GM18868 (cell line): ENCODE measurements at regions not wholly inside any gene's neighbourhood (a gene's known extent, or its start where the extent isn't known, plus 50 kb on each side); places are given as distances from the start of the nearest gene placed in this dataset.

ENCODE experiments used
- ATAC-seq: cut with Tn5 transposase; IDR thresholded peaks from one replicate; pipeline ENCODE4 v1.9.1; 2021; ENCODE audit warnings: mild to moderate bottlenecking, moderate library complexity; ENCODE audit not compliant: unreplicated experiment

GRCh38 chr20:20993372-20993771 lies 112.8 kb downstream of the LINC00237 start:
- ATAC-seq, result no peak

GRCh38 chr20:20992686-20993360 lies 113.3 kb downstream of the LINC00237 start:
- ATAC-seq, result no peak

DNA sequence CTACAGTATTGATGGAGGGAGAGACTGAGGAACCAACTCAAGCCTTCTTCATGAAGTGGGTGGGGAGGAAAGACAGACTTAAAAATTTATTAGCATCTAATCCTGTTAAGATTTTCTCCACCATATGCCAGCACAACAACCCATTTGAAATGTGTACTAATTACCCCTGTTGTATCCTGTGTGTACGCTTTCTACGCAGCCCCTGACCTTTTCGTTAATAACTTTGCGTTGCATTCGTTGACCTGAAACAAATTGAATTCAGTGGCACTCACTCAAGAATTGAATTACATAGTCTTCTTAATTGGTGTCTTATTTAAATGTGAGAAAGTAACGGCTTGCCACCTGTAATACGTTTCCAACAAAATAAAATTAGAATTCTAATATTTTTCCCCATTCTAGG lies 113.9 kb downstream of the LINC00237 start:
- no peak for ATAC-seq

DNA sequence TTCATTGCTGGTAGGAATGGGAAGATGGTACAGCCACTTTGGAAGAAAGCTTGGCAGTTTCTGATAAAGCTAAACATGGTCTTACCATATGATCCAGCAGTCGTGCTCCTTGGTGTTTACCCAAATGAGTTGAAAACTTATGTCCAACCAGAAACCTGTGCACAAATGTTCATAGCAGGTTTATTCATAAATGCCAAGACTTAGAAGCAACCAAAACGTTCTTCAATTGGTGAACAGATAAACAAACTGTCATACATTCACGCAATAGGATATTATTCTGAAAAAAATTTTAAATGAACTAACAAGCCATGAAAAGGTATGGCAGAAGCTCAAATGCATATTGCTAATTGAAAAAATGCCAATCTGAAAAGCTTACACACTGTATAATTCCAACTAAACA lies 117.1 kb downstream of the LINC00237 start:
- ATAC-seq, result no peak

DNA sequence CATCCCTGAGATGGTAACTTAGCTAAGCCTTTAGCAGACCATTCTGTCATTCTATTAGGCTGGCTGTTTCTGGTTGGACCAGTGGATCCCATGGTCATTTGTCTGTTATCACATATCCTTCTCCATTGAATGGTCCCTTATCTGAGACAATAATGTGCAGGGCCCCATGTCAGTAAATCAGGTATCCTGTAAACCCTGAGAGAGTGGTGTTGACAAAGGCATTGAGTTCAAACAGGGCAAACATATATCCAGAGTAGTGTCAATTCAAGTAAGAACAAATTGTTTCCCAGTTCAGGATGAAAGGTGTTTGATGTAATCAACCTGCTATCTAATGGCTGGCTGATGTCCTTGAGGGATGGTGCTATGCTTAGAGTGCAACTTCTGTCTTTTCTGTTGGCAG lies 126.2 kb downstream of the LINC00237 start:
- ATAC-seq, result no peak

- ATAC-seq, result no peak
These were observed 128.4 kb downstream of the LINC00237 start for GRCh38 chr20:20977786-20978185.

- ATAC-seq, result no peak
These were observed 133.7 kb downstream of the LINC00237 start for GRCh38 chr20:20972490-20972889.

DNA sequence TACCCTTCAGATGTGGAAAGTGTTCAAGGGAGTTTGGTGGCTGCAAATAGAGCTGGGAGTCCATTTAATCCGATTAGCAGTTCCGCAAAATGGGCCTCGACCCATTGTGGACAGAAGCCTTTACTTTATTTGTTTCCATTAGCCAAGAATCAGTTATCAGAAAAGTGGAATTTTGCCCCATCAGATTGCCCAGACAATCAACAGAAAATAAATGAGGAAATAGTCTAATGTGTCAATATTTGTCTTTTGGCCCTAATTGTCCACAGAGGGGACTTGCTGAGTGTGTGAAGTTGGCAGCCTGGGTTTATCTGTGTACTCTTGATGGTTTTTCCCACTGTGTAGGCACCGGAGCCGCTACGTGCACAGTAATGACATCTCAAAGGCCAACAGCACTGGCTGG lies 134.3 kb downstream of the LINC00237 start:
- no peak for ATAC-seq

DNA sequence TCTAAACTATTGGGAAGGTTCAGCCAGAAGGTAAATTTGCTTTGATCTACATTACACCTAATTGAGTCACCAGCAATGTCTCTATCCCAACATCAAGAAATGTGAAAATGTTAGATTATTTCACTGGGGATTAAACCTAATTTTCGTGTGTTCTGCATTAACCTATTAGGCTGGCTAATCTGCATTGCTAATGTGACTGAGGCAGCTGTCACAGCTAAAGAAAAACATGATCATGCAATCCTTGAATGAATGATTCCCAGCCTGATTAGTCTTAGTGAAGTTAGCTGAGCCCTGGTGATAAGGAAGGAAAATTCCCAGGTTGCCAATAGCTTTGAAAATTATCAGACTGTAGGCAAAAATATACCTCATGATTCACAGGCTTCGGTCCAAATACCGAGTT lies 135.3 kb downstream of the LINC00237 start:
- no peak for ATAC-seq

DNA sequence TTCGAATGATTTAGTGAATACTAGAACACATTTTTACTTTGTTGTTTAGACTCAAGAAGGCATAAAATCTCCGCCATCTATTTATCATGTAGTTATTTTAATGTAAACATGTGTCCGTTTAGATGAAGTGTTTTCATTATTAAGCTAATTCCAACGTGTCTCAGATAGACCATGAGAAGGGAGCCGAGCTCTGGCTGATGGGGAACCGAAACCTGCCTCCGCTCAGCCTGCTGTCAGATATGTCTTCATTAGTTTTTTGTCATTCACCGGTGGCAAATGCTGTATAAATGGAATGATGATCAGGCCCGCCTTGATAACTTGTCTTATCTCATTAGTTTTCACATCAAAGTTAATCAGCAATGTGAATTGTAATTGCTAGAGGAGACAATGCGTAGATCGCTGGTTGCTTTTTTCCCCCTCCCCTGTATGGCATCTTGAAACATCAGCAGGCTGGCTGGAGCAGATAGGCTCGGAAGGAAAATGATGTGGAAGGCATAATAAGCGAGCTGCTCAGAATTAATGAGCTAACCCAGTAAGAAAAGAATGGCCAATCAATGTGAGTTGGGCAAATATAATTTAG lies 136.4 kb downstream of the LINC00237 start:
- no peak for ATAC-seq

DNA sequence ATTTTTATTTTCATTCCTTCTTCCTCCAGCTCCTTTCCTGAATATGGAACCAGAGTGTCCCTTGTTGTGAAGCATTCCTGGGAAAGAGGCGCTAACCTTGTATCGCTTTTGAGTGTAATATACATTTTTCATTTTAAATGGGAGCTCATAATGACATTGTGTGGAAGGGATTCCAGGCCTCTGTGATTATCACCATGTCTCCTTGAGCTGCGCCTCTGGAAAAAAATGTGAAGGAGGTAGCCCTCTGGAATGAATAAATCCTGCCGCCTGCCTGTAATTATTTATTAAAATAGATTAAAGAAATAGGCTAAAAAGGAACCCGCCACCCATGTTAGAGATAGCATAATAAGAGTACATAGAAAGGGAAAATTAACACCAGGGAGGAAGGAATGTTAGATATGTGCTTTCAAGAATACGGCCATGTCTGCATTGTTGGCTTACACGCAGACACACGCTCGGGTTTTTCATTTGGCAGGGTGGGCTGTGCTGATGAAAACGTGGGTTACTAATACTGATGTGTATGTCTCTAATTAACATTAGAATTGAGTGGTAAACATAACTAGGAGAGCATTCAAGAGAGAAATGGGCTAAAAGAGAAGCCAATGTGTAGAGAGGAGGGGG lies 138.5 kb downstream of the LINC00237 start:
- no peak for ATAC-seq

DNA sequence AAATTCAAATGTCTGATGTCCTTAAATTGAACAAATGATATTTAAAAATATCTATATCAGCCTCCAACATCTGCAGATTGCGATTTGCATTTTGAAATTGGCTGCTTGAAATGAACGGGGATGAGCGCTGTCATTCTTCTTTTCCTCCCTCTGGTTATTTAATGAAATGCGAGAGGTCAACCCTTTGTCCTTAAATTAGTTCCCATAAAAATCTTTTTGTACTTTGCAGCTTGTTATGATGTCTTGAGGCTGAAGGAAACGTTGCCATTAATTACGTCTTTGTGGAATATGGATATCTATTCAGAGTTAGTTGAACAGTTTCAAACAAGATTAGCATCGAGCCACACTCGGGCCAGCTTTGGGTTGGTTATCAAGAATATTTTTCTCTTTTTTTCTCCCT lies 140.0 kb downstream of the LINC00237 start:
- no peak for ATAC-seq

- no peak for ATAC-seq
These were observed 147.0 kb downstream of the LINC00237 start for GRCh38 chr20:20959031-20959755.

DNA sequence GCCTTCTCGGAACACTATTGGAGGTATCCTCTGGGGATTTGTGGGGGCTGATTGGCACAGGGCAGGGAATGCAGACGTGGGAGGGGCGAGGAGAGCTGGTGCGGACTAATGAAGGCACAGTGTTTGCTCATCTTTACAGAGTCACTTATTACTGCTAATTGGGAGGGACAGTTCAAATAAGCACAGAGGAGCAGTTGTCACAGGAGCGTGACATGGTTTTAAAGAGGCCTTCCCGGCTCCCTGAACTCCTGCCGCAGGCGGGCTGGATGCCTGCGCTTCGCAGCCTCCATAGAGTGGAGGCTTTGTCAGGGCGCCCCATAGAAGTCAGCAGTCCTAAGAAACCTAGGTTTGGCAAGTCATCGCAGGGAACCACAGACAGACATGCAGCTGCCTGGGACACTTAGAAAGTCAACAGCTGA lies 149.6 kb downstream of the LINC00237 start:
- no peak for ATAC-seq

GRCh38 chr20:20955892-20956291 lies 150.3 kb downstream of the LINC00237 start:
- ATAC-seq, result no peak

GRCh38 chr20:20953738-20954618 lies 152.2 kb downstream of the LINC00237 start:
- no peak for ATAC-seq

GRCh38 chr20:20950620-20951019 lies 155.5 kb downstream of the LINC00237 start:
- ATAC-seq, result no peak

DNA sequence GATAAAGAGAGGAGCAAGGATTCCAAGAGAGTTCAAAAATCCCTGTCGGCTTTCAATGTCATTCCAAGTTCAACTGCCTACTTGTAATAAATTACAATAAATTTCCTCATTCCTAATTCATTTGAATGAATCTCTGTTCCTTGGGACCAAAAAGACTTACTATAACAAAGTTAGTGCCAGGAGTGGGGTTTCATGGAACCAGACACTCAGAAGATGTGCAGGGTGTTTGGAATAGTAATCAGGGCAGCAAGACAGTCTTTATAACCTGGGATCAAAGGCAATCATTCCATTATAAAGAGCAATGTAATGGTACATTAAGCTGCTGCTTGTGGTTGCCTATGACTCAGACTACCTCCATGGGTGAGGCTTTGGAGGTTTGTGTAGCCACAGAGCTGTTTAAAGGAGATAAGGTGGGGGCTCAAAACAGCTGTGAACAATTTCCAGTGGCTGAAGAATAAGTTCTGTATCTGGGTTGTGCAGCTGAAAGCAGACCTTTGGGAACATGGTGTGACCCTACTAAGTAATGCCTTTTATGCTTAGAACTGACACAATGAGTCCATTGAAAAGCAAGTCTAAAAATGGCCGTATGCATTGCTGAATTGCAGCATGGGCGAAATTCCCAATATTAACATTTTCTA lies 159.9 kb downstream of the LINC00237 start:
- no peak for ATAC-seq

DNA sequence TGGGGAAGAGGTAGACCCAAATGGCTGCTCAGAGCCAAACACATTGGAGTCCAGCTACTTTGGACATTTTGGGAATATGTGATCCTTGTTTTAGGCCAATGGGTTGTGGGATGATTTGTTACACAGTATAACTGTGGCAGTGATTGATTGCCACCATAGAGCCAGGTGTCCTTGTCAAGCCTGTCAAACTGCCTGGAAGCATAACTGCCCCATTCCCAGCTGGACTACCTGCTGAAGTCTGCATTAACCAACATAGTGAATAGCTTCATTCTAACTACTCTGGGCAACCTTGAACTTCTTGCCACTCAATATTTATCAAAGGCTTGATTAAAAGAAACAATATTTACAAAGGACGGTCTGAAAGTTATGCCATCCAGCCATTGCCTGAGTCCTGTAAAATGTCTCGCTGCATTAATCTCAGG lies 164.7 kb downstream of the LINC00237 start:
- ATAC-seq, result no peak

GRCh38 chr20:20939006-20939405 lies 167.2 kb downstream of the LINC00237 start:
- no peak for ATAC-seq
